HG02623 (cell line): ENCODE measurements at regions not wholly inside any gene's neighbourhood (a gene's known extent, or its start where the extent isn't known, plus 50 kb on each side); places are given as distances from the start of the nearest gene placed in this dataset.
"Not testable (repeated sequence)": the region's sequence is repeated elsewhere in the genome, so short reads cannot be mapped to it uniquely, and the experiment has no call there.

Experiments
- ATAC-seq: cut with Tn5 transposase; IDR thresholded peaks from one replicate; pipeline ENCODE4 v1.9.1; 2021; ENCODE audit warnings: moderate library complexity; ENCODE audit not compliant: unreplicated experiment

DNA sequence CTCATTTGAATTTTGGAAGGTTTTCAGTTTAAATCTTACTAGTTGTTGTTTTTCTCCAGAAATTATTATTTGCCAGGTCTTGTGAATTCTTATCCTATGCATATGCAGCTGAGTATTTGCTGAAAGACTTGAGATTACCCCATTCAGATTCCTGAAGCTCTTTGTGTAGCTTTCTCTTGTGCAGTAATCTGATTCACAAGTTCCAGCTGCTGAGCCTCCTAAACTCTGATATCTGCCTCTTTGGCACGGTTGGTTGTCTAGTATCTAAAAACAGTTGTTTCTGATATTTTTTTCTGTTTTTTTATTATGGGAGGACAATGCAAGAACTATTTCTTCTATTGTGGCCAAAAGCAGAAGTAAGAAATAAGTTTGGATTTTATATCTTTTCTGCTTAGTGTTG, 863.9 kb upstream of the MANEA start:
- no peak for ATAC-seq

- no peak for ATAC-seq
These were observed 878.6 kb upstream of the MANEA start for GRCh38 chr6:94698773-94699172.

DNA sequence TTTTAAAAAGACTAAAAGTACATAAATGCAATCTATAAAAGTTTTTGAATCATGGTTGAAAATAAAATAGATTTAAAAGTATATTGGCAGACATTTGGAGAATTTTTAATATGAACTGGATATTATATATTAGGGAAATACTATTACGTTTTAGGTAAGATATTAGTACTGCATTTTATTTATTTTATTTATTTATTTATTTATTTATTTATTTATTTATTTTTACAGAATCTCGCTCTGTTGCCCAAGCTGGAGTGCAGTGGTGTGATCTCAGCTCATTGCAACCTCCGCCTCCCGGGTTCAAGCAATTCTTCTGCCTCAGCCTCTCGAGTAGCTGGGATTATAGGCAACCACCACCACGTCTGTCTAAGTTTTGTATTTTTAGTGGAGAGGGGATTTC, 890.1 kb upstream of the MANEA start:
- ATAC-seq = not testable (repeated sequence)

- ATAC-seq = no peak
These were observed 893.9 kb upstream of the MANEA start for GRCh38 chr6:94683409-94683808.

GRCh38 chr6:94680669-94681212, 896.6 kb upstream of the MANEA start:
- ATAC-seq = no peak

DNA sequence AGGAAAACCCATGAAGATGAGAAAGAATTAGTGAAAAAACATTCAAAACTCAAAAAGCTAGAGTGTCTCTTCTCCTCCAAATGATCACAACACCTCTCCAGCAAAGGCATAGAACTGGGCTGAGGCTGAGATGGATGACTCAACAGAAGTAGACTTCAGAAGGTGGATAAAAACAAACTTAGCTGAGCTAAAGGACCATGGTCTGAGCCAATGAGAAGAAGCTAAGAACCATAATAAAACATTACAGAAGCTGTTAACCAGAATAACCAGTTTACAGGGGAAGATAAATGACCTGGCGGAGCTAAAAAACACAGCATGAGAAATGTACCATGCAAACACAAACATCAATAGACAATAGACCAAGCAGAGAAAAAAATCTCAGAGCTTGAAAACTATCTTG, 904.1 kb upstream of the MANEA start:
- ATAC-seq = no peak

DNA sequence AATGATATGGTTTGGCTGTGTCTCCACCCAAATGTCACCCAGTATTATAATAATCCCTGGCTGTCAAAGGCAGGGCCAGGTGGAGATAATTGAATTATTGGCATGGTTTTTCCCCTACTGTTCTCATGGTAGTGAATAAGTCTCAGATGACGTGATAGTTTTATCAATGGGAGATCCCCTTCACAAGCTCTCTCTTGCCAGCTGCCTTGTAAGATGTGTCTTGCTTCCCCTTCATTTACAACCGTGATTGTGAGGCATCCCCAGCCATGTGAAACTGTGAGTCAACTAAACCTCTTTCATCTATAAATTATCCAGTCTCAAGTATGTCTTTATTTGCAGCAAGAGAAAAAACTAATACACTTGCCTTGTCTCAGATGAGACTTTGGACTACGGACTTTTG, 907.3 kb upstream of the MANEA start:
- ATAC-seq = no peak

GRCh38 chr6:94668876-94669275, 908.5 kb upstream of the MANEA start:
- ATAC-seq = no peak

- ATAC-seq = no peak
These were observed 918.4 kb upstream of the MANEA start for GRCh38 chr6:94658929-94659328.

- no peak for ATAC-seq
These were observed 926.1 kb upstream of the MANEA start for GRCh38 chr6:94651239-94651638.

GRCh38 chr6:94645191-94645590, 932.1 kb upstream of the MANEA start:
- ATAC-seq = no peak

DNA sequence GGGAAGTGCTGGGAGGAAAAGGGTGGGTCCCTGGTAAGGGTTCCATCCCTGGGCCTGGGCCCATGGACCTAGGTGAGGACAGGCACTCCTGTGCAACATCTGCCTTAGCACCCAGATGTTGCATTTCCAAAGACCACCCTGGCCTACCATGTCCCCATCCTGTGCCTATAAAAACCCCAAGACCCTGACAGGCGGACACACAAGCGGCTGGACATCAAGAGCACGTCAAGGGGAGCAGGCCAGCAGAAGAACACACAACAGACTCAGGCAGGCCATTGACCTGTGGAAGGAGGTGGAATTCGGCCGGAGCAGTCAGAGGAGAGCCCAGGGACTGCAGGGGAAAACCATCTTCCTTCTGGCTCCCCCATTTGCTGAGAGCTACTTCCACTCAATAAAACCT, 937.8 kb upstream of the MANEA start:
- no peak for ATAC-seq

- ATAC-seq = no peak
These were observed 940.5 kb upstream of the MANEA start for GRCh38 chr6:94636780-94637385.

DNA sequence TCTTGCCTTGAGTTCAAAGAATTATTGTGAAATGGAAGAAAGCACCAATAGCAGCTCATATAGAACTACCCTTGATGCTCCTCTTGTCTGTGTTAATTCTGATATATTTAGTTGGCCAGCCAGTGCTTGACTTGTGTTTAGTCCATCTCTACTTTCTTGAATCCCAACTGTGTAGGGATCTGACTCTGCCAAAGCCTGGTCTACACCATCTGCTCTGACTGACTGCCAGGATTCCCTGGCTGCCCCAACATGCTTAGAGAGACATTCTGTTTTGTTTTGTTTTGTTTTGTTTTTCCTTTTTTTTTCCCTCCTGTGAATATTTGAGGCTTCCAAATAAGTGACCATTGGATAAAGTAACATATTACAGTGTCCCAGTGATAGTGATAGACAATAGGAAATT, 953.7 kb upstream of the MANEA start:
- no peak for ATAC-seq

- ATAC-seq = no peak
These were observed 954.6 kb upstream of the MANEA start for GRCh38 chr6:94622783-94623182.

- ATAC-seq = no peak
These were observed 976.7 kb upstream of the MANEA start for GRCh38 chr6:94600636-94601035.

- ATAC-seq = no peak
These were observed 979.8 kb upstream of the MANEA start for GRCh38 chr6:94597487-94597886.

DNA sequence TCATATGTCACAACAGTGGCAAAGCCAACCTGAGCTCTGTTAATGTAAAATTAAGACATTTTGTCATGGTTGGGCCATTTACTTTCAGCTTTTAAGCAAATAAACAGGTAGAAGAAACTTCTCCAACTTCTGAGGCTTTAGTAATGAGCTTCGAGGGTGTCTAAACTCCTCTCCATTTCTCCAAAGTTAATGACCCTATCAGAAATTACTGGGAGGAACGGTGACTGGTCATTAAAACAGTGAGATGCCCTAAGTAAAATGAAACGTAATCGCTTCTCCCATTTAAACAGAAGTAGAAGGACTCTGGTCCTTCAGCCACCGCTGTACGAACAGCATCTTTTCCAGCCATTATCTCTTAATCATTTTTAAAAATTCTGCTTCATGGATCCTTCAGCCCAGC, 986.9 kb upstream of the MANEA start:
- ATAC-seq = no peak

DNA sequence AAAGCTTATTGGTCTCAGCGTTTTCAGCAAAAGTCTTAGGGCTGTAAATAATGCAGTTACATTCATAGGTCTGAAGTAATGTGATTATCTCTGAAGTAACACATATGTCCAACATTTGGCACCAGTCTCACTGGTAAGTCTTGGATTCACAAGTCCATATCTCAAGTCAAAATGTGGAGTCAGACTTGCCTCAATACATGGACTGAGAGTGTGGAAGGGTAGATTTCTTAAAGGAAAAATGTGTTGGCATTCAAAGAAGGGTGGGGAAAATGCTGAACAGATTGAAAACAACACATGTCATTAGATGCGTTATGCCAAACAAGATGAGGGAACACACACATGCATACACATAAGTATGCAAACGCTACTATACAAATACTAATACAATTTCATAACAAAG, 989.0 kb upstream of the MANEA start:
- no peak for ATAC-seq

DNA sequence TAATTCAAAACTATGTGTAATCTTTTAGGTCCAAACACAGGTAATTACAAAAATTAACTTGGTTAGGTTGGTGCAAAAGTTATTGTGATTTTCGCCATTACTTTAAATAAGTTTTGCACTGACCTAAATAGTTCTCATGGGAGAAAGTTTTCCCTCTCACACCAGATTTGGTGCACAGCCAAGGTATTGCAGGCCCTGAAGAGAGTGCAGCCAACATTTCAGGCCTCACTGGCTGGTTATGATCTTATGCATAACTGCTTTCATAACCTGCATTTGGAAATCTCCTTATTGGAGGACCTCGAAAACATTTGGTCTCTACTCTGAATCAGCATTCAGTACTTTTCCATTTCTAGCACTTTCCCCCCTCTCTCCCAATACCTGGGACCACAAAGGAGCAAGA, 993.1 kb upstream of the MANEA start:
- ATAC-seq = no peak

- no peak for ATAC-seq
These were observed 1006.8 kb upstream of the MANEA start for GRCh38 chr6:94570581-94570980.

- no peak for ATAC-seq
These were observed 1014.5 kb upstream of the MANEA start for GRCh38 chr6:94562846-94563245.

DNA sequence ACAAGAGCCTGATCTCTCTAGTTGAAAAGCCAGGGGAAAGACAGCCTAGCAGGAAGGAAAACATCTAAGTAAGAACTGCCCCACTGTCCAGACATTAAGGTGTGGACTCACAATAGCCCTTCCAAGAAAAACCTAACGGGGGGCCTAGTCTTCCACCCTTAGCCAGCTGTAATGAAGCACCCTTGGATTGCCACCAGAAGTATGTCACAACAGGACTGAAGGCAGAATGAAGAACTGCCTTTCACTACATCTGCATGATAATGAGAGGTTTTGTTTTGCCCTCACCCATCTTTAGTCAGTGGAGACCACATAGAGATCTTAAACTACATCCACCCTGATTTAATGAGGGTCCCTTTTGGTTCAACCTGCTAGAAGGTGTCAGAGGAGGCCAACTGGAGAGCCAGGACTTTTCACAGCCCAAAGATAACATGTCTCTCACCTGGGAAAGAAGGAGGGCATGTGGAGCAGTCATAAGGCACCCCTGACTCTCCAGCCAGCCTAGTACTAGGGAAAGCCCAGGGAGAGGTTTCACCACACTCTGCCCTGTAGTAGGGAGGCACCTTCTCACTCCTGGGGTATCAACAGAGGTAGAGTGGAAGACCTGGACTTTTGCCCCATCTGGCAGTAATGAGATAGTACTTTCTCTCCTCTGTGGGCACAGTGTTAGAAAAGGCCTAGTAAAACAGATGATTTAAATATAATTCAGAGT, 1017.4 kb upstream of the MANEA start:
- no peak for ATAC-seq
